Activated B cell treated with CpG ODN at 0.5 μM for 24 hours (primary cell): ENCODE measurements at regions not wholly inside any gene's neighbourhood (a gene's known extent, or its start where the extent isn't known, plus 50 kb on each side); places are given as distances from the start of the nearest gene placed in this dataset.

ENCODE experiments used
- ATAC-seq: fragments of 200-7000 bp; cut with Tn5 transposase; one replicate; pipeline ENCODE4 v1.10.0; 2021; ENCODE audit warnings: low read depth, mild to moderate bottlenecking, moderate library complexity
- CTCF ChIA-PET: fragments of 350-600 bp; sonication (Branson Sonifier 250); formaldehyde crosslinking; loops from one replicate; lab custom pipeline; 2021; ENCODE audit warnings: antibody characterized with exemption; lab: Charles Lee
- POLR2A ChIA-PET: fragments of 350-600 bp; sonication (Branson Sonifier 250); formaldehyde crosslinking; loops from one replicate; lab custom pipeline; 2021; ENCODE audit warnings: antibody characterized with exemption; lab: Charles Lee
- DNase-seq: peaks from one replicate; pipeline ENCODE4 v3.0.0; 2022
- H3K27ac Mint-ChIP-seq: one replicate; pipeline ENCODE4 v1.8.0; 2020; ENCODE audit warnings: mixed read lengths
- H3K27me3 Mint-ChIP-seq: one replicate; pipeline ENCODE4 v1.8.0; 2021; ENCODE audit warnings: mixed read lengths
- H3K36me3 Mint-ChIP-seq: one replicate; pipeline ENCODE4 v1.8.0; 2021; ENCODE audit warnings: low read depth, mixed read lengths
- H3K4me1 Mint-ChIP-seq: one replicate; pipeline ENCODE4 v1.8.0; 2021; ENCODE audit warnings: mixed read lengths
- H3K4me3 Mint-ChIP-seq: one replicate; pipeline ENCODE4 v1.8.0; 2020; ENCODE audit warnings: mild to moderate bottlenecking, mixed read lengths
- H3K9me3 Mint-ChIP-seq: one replicate; pipeline ENCODE4 v1.8.0; 2020; ENCODE audit warnings: mixed read lengths
- CTCF ChIP-seq: fragments of 200-600 bp; IDR thresholded peaks from one replicate; pipeline ENCODE4 v1.8.0; 2022; ENCODE audit warnings: antibody characterized with exemption, mild to moderate bottlenecking
- intact Hi-C: fragments of 100-400 bp; cut with micrococcal nuclease; formaldehyde crosslinking; loops from one replicate; pipeline ENCODE4 v1.15.1; 2024

GRCh38 chr9:126113756-126114408 lies 212.7 kb upstream of the MVB12B start:
- Mint-ChIP-seq H3K36me3 (no peaks in the 10 kb centered on the region), H3K4me1 (no peaks in the 10 kb centered on the region), H3K27me3 (peaks cover 20% of the 10 kb centered on the region), H3K27ac (no peak overlapping the region), H3K4me3 (no peak overlapping the region), H3K9me3 (no peaks in the 10 kb centered on the region)
- intact Hi-C loops, result no loop called here
- ATAC-seq, result no peak
- no peak for DNase-seq
- no peak for TF ChIP-seq CTCF
- POLR2A ChIA-PET, result interaction anchor here (0.6 kb wide), 1 partner anchor 633 kb away, joined by 3 read pairs; no protein-coding TSS in a partner anchor
- CTCF ChIA-PET, result no interaction called here

GRCh38 chr9:126114409-126114760 lies 212.2 kb upstream of the MVB12B start:
- POLR2A ChIA-PET, result interaction anchor here (0.6 kb wide), 1 partner anchor 633 kb away, joined by 3 read pairs; no protein-coding TSS in a partner anchor
- H3K4me3 Mint-ChIP-seq, result no peak overlapping the region
- no peaks in the 10 kb centered on the region for H3K36me3 Mint-ChIP-seq
- DNase-seq (no peak), ATAC-seq (no peak)
- intact Hi-C loops, result no loop called here
- no peak overlapping the region for H3K27ac Mint-ChIP-seq
- TF ChIP-seq CTCF, result no peak
- H3K27me3 Mint-ChIP-seq, result peaks cover 20% of the 10 kb centered on the region
- no peaks in the 10 kb centered on the region for H3K9me3 Mint-ChIP-seq
- no peaks in the 10 kb centered on the region for H3K4me1 Mint-ChIP-seq
- CTCF ChIA-PET, result no interaction called here

GRCh38 chr9:126114850-126115460 lies 211.7 kb upstream of the MVB12B start:
- Mint-ChIP-seq H3K36me3 (no peaks in the 10 kb centered on the region), H3K9me3 (no peaks in the 10 kb centered on the region), H3K4me1 (no peaks in the 10 kb centered on the region), H3K27me3 (peaks cover 23% of the 10 kb centered on the region), H3K4me3 (no peak overlapping the region), H3K27ac (no peak overlapping the region)
- ChIA-PET POLR2A (no interaction called here), CTCF (no interaction called here)
- ATAC-seq, result no peak
- TF ChIP-seq CTCF, result no peak
- no peak for DNase-seq
- intact Hi-C loops, result no loop called here

GRCh38 chr9:126116351-126117157 lies 210.1 kb upstream of the MVB12B start:
- no peaks in the 10 kb centered on the region for H3K36me3 Mint-ChIP-seq
- H3K9me3 Mint-ChIP-seq, result no peaks in the 10 kb centered on the region
- POLR2A ChIA-PET, result no interaction called here
- TF ChIP-seq CTCF, result no peak
- no peak overlapping the region for H3K27ac Mint-ChIP-seq
- intact Hi-C loops, result no loop called here
- H3K4me1 Mint-ChIP-seq, result no peaks in the 10 kb centered on the region
- ATAC-seq (no peak), DNase-seq (no peak)
- CTCF ChIA-PET, result no interaction called here
- H3K27me3 Mint-ChIP-seq, result peaks cover 27% of the 10 kb centered on the region
- H3K4me3 Mint-ChIP-seq, result no peak overlapping the region

- no peak overlapping the region for H3K4me3 Mint-ChIP-seq
- POLR2A ChIA-PET, result no interaction called here
- no peaks in the 10 kb centered on the region for H3K9me3 Mint-ChIP-seq
- CTCF ChIA-PET, result no interaction called here
- H3K27ac Mint-ChIP-seq, result no peak overlapping the region
- intact Hi-C loops, result no loop called here
- ATAC-seq (no peak), DNase-seq (no peak)
- H3K27me3 Mint-ChIP-seq, result peaks cover 26% of the 10 kb centered on the region
- H3K4me1 Mint-ChIP-seq, result no peaks in the 10 kb centered on the region
- H3K36me3 Mint-ChIP-seq, result no peaks in the 10 kb centered on the region
- no peak for TF ChIP-seq CTCF
Observed at GRCh38 chr9:126117158-126117425, 209.5 kb upstream of the MVB12B start.
